ENCODE measurements at regions not wholly inside any gene's neighbourhood (a gene's known extent, or its start where the extent isn't known, plus 50 kb on each side); places are given as distances from the start of the nearest gene placed in this dataset.
"Not testable (repeated sequence)": the region's sequence is repeated elsewhere in the genome, so short reads cannot be mapped to it uniquely, and the experiment has no call there.

DNA sequence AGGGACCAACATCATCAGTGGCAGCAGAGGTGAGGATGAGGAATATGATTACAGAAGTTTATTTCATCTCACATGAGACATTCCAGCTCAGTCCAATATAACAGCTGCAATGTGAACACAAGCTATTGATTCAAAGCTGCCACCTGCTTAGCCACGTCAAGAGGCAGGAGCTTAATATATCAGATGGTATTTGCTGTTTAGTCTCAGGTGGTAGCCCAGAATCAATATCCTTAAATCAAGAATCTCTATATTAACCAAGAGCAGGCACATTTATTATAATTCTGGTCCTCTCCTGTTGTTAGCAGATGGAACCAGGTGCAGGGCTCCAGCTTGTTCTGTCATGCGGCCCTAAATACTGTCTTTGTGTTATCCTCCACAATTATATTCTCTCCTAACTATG is 431.6 kb downstream of the ICE1 start:
- Histone ChIP-seq H3K4me1 (ENCODE audit: insufficient read depth, poor library complexity, severe bottlenecking) (no peaks in the 10 kb centered on the region), H3K27ac (ENCODE audit: poor library complexity, severe bottlenecking) (no peak overlapping the region), H3K36me3 (ENCODE audit: low read depth) (no peaks in the 10 kb centered on the region), H3K27me3 (ENCODE audit: insufficient read depth, poor library complexity, severe bottlenecking) (peaks cover 29% of the 10 kb centered on the region), H3K4me3 (ENCODE audit: severe bottlenecking) (no peak overlapping the region), H3K9me3 (ENCODE audit: severe bottlenecking) (no peaks in the 10 kb centered on the region)
- TF ChIP-seq, protein P1, sequence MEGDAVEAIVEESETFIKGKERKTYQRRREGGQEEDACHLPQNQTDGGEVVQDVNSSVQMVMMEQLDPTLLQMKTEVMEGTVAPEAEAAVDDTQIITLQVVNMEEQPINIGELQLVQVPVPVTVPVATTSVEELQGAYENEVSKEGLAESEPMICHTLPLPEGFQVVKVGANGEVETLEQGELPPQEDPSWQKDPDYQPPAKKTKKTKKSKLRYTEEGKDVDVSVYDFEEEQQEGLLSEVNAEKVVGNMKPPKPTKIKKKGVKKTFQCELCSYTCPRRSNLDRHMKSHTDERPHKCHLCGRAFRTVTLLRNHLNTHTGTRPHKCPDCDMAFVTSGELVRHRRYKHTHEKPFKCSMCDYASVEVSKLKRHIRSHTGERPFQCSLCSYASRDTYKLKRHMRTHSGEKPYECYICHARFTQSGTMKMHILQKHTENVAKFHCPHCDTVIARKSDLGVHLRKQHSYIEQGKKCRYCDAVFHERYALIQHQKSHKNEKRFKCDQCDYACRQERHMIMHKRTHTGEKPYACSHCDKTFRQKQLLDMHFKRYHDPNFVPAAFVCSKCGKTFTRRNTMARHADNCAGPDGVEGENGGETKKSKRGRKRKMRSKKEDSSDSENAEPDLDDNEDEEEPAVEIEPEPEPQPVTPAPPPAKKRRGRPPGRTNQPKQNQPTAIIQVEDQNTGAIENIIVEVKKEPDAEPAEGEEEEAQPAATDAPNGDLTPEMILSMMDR (IDR thresholded peaks at IDR 0.05; ENCODE audit: poor library complexity, severe bottlenecking): no peak
- no peak for DNase-seq (ENCODE audit: low spot score)
- no peak for ATAC-seq (ENCODE audit: low read depth)

DNA sequence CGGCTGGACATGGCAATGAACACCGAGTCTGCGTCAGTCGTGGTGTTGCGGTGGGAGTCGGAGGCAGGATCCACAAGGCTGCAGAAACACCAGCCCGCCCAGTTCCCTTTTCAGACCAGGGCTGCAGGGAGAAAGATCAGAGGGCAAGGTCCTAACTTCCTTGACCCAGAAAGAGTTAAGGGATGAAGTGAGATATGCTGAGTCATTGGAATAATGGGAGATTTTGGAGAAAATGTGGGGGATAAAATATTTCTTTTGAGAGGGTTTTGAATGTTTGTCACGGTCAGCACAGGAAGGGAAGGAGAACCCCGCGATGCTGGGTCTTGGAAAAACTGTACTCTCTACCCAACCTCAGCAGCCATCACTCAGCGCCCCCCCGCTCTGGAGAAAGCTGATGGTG is 416.0 kb downstream of the ICE1 start:
- H3K4me3 ChIP-seq (ENCODE audit: severe bottlenecking): no peak overlapping the region

DNA sequence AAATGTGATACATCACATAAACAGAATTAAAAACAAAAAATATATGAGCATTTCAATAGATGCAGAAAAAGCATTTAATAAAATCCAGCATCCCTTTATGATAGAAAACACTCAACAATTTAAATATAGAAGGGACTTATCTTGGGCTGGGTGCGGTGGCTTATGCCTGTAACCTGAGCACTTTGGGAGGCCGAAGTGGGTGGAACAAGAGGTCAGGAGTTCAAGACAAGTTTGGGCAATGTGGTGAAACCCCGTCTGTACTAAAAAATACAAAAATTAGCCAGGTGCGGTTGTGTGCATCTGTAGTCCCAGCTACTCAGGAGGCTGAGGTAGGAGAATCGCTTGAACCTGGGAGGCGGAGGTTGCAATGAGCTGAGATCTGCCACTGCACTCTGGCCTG is 409.1 kb downstream of the ICE1 start:
- H3K27ac ChIP-seq (ENCODE audit: poor library complexity, severe bottlenecking); H3K4me1 ChIP-seq (ENCODE audit: insufficient read depth, poor library complexity, severe bottlenecking); H3K36me3 ChIP-seq (ENCODE audit: low read depth); ATAC-seq (ENCODE audit: low read depth); DNase-seq (ENCODE audit: low spot score); H3K4me3 ChIP-seq (ENCODE audit: severe bottlenecking); H3K27me3 ChIP-seq (ENCODE audit: insufficient read depth, poor library complexity, severe bottlenecking); H3K9me3 ChIP-seq (ENCODE audit: severe bottlenecking): not testable (repeated sequence)

More for the DNA sequence above, 416.0 kb downstream of the ICE1 start:
- H3K4me1 ChIP-seq (ENCODE audit: insufficient read depth, poor library complexity, severe bottlenecking): no peaks in the 10 kb centered on the region
- H3K27ac ChIP-seq (ENCODE audit: poor library complexity, severe bottlenecking): no peak overlapping the region
- ATAC-seq (ENCODE audit: low read depth): no peak
- TF ChIP-seq, protein P1 (IDR thresholded peaks at IDR 0.05; ENCODE audit: poor library complexity, severe bottlenecking): no peak
- H3K27me3 ChIP-seq (ENCODE audit: insufficient read depth, poor library complexity, severe bottlenecking): no peaks in the 10 kb centered on the region
- H3K36me3 ChIP-seq (ENCODE audit: low read depth): no peaks in the 10 kb centered on the region
- DNase-seq (ENCODE audit: low spot score): no peak
- no peaks in the 10 kb centered on the region for H3K9me3 ChIP-seq (ENCODE audit: severe bottlenecking)

DNA sequence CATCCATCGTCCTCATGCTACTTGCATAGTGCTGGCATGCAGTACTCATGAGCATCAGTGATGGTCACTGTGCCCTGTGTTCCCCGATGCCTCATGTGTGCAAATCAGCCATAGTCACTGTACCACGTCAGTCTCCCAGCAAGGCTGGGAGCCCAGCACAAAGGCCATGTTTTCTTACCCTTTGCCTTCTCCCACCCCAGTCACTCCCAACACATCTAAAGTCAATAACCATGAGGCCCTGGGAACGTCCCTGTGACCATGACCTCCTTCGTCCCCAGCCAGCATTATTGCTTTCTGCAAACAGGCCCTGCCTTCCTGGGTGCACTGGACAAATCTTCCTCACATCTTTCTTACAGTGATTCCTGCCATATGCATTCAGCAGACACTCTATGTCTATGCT is 406.1 kb downstream of the ICE1 start:
- Histone ChIP-seq H3K36me3 (ENCODE audit: low read depth) (no peaks in the 10 kb centered on the region), H3K4me3 (ENCODE audit: severe bottlenecking) (no peak overlapping the region), H3K9me3 (ENCODE audit: severe bottlenecking) (no peaks in the 10 kb centered on the region), H3K4me1 (ENCODE audit: insufficient read depth, poor library complexity, severe bottlenecking) (no peaks in the 10 kb centered on the region), H3K27me3 (ENCODE audit: insufficient read depth, poor library complexity, severe bottlenecking) (no peaks in the 10 kb centered on the region), H3K27ac (ENCODE audit: poor library complexity, severe bottlenecking) (no peak overlapping the region)
- TF ChIP-seq, protein P1 (IDR thresholded peaks at IDR 0.05; ENCODE audit: poor library complexity, severe bottlenecking): no peak
- ATAC-seq (ENCODE audit: low read depth): no peak
- DNase-seq (ENCODE audit: low spot score): no peak

DNA sequence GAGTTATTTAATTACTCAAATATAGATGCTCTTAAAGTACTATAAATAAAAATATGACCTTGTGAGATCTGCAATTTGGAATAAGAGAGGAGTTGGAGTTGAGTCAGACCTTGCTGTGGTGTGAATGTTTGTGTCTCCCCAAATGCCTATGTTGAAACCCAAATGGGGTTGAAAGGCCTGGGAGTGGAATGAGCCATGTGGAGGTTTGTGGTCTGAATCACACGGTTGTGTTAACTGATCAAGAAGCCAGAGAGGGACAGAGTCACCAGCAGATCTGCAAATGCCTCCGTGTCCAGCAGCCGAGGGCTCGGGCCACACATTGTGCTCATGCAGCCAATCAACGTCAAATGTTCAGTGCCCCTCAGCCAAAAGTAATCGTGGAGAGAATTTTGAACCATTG is 404.4 kb downstream of the ICE1 start:
- Histone ChIP-seq H3K27me3 (ENCODE audit: insufficient read depth, poor library complexity, severe bottlenecking) (no peaks in the 10 kb centered on the region), H3K27ac (ENCODE audit: poor library complexity, severe bottlenecking) (no peak overlapping the region), H3K4me1 (ENCODE audit: insufficient read depth, poor library complexity, severe bottlenecking) (no peaks in the 10 kb centered on the region), H3K36me3 (ENCODE audit: low read depth) (no peaks in the 10 kb centered on the region), H3K4me3 (ENCODE audit: severe bottlenecking) (no peak overlapping the region), H3K9me3 (ENCODE audit: severe bottlenecking) (no peaks in the 10 kb centered on the region)
- ATAC-seq (ENCODE audit: low read depth) (peak; percentile 69), DNase-seq (ENCODE audit: low spot score) (no peak)
- TF ChIP-seq, protein P1 (IDR thresholded peaks at IDR 0.05; ENCODE audit: poor library complexity, severe bottlenecking): no peak
